ENCODE measurements at regions not wholly inside any gene's neighbourhood (a gene's known extent, or its start where the extent isn't known, plus 50 kb on each side); places are given as distances from the start of the nearest gene placed in this dataset.

DNA sequence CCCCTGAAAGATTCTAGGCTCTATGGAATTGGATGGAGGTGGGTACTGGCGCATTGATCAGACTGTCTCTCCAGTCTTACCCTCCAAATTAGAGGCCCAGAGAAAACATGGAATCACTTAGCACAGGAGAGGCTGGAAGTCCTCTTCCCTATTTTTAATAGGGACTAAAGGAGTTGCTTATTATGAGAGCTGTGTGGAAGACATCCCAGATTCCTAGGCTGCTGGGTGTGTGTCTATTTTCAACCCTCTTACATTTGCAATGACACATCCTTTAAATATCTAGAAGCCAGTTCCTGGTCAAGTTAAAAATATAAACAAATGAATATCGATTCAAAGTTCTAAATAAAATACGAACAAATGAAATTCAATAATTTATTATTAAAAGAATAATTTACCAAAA is 58.3 kb upstream of the ARID2 start:
- Histone ChIP-seq H3K79me2 (ENCODE audit: insufficient read depth) (no peaks in the 10 kb centered on the region), H3K4me1 (ENCODE audit: control insufficient read depth in 1 of 2, insufficient read depth in 2 of 2, low read depth in 1 of 2, low read length in 1 of 2) (0 out of 4 replicates have a peak, but pooled peaks cover 0 to 3% of the 10 kb centered on the region in 2 experiments), H3K9me3 (no peaks in the 10 kb centered on the region), H3K9ac (no peak overlapping the region), H3F3A (replicated peaks; ENCODE audit: insufficient read depth) (peaks cover 4% of the 10 kb centered on the region), H2AFZ (ENCODE audit: low read depth) (no peak overlapping the region), H3K36me3 (replicated peaks in 1 of 2; ENCODE audit: control insufficient read depth in 1 of 2, insufficient read depth in 2 of 2, low read length in 1 of 2) (no peaks in the 10 kb centered on the region), H3K4me3 (ENCODE audit: low read depth in 2 of 2, low read length in 1 of 2) (no peak overlapping the region), H3K4me2 (no peak overlapping the region), H3K27ac (ENCODE audit: low read depth in 2 of 2, low read length in 1 of 2) (no peak overlapping the region), H3K9me2 (no peaks in the 10 kb centered on the region), H3K27me3 (ENCODE audit: insufficient read depth) (no peaks in the 10 kb centered on the region), H4K20me1 (ENCODE audit: insufficient read depth) (no peaks in the 10 kb centered on the region)
- CTCF ChIA-PET = no interaction called here
- WGBS (ENCODE audit: low lambda C conversion rate) = 76% methylated on average over 3 of the region's 3 CpGs
- POLR2A ChIA-PET = no interaction called here
- no peak for DNase-seq
- TF ChIP-seq FOSL2 (IDR thresholded peaks at IDR 0.05; ENCODE audit: borderline replicate concordance, low read depth) (no peak), USF2 (IDR thresholded peaks at IDR 0.05; ENCODE audit: borderline replicate concordance, low read depth, low read length) (no peak), MEF2A (IDR thresholded peaks at IDR 0.05; ENCODE audit: borderline replicate concordance, low read depth) (peak; percentile 42; the same call in 1 of the 2 replicates)

DNA sequence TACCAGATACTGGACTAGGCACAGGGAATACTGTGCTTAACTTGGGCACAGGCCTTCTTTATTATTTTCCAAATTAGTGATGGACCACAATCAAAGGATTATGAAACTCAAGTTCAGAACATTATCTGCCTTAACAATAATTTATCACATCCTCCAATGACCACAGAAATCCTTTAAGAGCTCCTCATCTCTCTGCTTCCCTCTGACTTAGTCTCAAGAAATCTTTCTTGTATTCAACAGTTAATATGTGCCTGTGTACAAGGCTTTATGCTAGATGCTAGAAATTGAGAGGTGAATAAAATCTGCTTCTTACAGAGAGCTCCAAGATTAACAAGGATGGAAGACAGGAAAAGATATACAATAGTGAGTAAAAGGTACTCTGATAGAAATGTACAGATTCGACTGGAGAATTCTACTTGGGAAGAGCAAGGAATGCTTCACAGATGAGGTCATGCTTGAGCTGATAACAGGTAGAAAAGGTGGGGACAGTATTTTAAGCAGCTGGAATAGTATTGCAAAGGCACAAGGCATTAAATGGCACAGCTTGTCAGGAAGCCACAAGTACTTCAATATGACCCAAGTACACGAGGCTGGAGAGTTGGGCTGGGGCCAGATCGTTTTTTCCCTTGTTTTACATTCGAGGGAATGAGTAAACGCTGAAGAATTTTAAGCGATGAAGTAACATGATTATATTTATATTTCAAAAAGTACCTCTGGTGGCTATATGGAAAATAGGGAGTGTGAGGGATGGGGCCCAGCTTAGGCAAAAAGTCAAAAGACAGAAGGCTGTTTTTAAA is 55.1 kb upstream of the ARID2 start:
- no peaks in the 10 kb centered on the region for H3K79me2 ChIP-seq (ENCODE audit: insufficient read depth)

More for the DNA sequence above, 55.1 kb upstream of the ARID2 start:
- H3K4me2 ChIP-seq = no peak overlapping the region
- no peak overlapping the region for H3K4me3 ChIP-seq (ENCODE audit: low read depth in 2 of 2, low read length in 1 of 2)
- no peaks in the 10 kb centered on the region for H3K9me2 ChIP-seq
- H3F3A ChIP-seq (replicated peaks; ENCODE audit: insufficient read depth) = peaks cover 7% of the 10 kb centered on the region
- H2AFZ ChIP-seq (ENCODE audit: low read depth) = peak overlapping the region; percentile 42; the same call in 1 of the 2 replicates
- no peaks in the 10 kb centered on the region for H3K27me3 ChIP-seq (ENCODE audit: insufficient read depth)
- peak overlapping the region in 1 of 2 experiments; percentile 6; a peak in 1 of 4 replicates for H3K27ac ChIP-seq (ENCODE audit: low read depth in 2 of 2, low read length in 1 of 2)
- no peaks in the 10 kb centered on the region for H3K36me3 ChIP-seq (replicated peaks in 1 of 2; ENCODE audit: control insufficient read depth in 1 of 2, insufficient read depth in 2 of 2, low read length in 1 of 2)
- no peak for DNase-seq
- TF ChIP-seq JUND (IDR thresholded peaks at IDR 0.05) = 0 out of 2 replicates have a peak, but pooled peaks have one; percentile 24
- TF ChIP-seq TCF12 (IDR thresholded peaks at IDR 0.05) = peak; percentile 36; the same call in 1 of the 2 replicates
- TF ChIP-seq FOSL2 (IDR thresholded peaks at IDR 0.05; ENCODE audit: borderline replicate concordance, low read depth) = no peak
- TF ChIP-seq, protein P1, sequence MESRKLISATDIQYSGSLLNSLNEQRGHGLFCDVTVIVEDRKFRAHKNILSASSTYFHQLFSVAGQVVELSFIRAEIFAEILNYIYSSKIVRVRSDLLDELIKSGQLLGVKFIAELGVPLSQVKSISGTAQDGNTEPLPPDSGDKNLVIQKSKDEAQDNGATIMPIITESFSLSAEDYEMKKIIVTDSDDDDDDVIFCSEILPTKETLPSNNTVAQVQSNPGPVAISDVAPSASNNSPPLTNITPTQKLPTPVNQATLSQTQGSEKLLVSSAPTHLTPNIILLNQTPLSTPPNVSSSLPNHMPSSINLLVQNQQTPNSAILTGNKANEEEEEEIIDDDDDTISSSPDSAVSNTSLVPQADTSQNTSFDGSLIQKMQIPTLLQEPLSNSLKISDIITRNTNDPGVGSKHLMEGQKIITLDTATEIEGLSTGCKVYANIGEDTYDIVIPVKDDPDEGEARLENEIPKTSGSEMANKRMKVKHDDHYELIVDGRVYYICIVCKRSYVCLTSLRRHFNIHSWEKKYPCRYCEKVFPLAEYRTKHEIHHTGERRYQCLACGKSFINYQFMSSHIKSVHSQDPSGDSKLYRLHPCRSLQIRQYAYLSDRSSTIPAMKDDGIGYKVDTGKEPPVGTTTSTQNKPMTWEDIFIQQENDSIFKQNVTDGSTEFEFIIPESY (IDR thresholded peaks at IDR 0.05; ENCODE audit: borderline replicate concordance, low read depth) = no peak
- peak; percentile 56; the same call in 1 of the 2 replicates for TF ChIP-seq NFIC (IDR thresholded peaks at IDR 0.05; ENCODE audit: borderline replicate concordance)
- TF ChIP-seq MAX (IDR thresholded peaks at IDR 0.05; ENCODE audit: low read depth) = peak; percentile 39; the same call in 1 of the 2 replicates
- 24% methylated on average over 6 of the region's 6 CpGs for WGBS (ENCODE audit: low lambda C conversion rate)
- POLR2A ChIA-PET = interaction anchor here (0.6 kb wide), 1 partner anchor 29 kb away, joined by 3 read pairs; no protein-coding TSS in a partner anchor
- H3K9me3 ChIP-seq = no peaks in the 10 kb centered on the region
- no peaks in the 10 kb centered on the region for H4K20me1 ChIP-seq (ENCODE audit: insufficient read depth)
- no peak overlapping the region for H3K9ac ChIP-seq
- CTCF ChIA-PET = interaction anchor here (1.4 kb wide), 1 partner anchor 43 kb away, joined by 4 read pairs; no protein-coding TSS in a partner anchor
- H3K4me1 ChIP-seq (ENCODE audit: control insufficient read depth in 1 of 2, insufficient read depth in 2 of 2, low read depth in 1 of 2, low read length in 1 of 2) = no peaks in the 10 kb centered on the region

Data from SK-N-SH (cell line).